Fibroblast of lung (primary cell): ENCODE measurements at regions not wholly inside any gene's neighbourhood (a gene's known extent, or its start where the extent isn't known, plus 50 kb on each side); places are given as distances from the start of the nearest gene placed in this dataset.

Experiments used
- DNase-seq, 2 donors: peaks; one replicate each; pipeline versions ENCODE4 v3.0.0 to v3.0.0-alpha.2; 2010; ENCODE audit warnings: low read depth in 2 of 2
- H2AFZ ChIP-seq: 2 replicates; pipeline ENCODE4 v1.5.1; 2012; ENCODE audit warnings: low read length, control low read depth, inconsistent platforms
- H3K27ac ChIP-seq: 2 replicates; pipeline ENCODE4 v1.5.1; 2011; ENCODE audit warnings: low read length, control low read depth; ENCODE audit not compliant: insufficient read depth
- H3K27me3 ChIP-seq: 2 replicates; pipeline ENCODE4 v1.5.1; 2011; ENCODE audit warnings: mild to moderate bottlenecking, low read length; ENCODE audit not compliant: control insufficient read depth, insufficient read depth
- H3K36me3 ChIP-seq: 2 replicates; pipeline ENCODE4 v1.5.1; 2011; ENCODE audit warnings: low read length; ENCODE audit not compliant: control insufficient read depth, insufficient read depth
- H3K4me1 ChIP-seq: 2 replicates; pipeline ENCODE4 v1.5.1; 2011; ENCODE audit warnings: low read length; ENCODE audit not compliant: control insufficient read depth, insufficient read depth; ENCODE audit errors: extremely low read depth
- H3K4me2 ChIP-seq: 2 replicates; pipeline ENCODE4 v1.5.1; 2011; ENCODE audit warnings: low read length, control low read depth; ENCODE audit not compliant: insufficient read depth; ENCODE audit errors: extremely low read depth
- H3K4me3 ChIP-seq, 4 experiments: fragments of 200-600 bp in 1 of 4; sonication (generic) in 1 of 4; replicated peaks in 1 of 4; 2 replicates each; pipeline ENCODE4 v1.5.1; 2011 to 2016; ENCODE audit warnings: low read length in 4 of 4, low read depth in 3 of 4, mild to moderate bottlenecking in 3 of 4, control low read depth in 2 of 4, inconsistent platforms in 1 of 4, mixed read lengths in 1 of 4; ENCODE audit not compliant: insufficient read depth in 1 of 4; ENCODE audit errors: control extremely low read depth in 1 of 4
- H3K79me2 ChIP-seq: 2 replicates; pipeline ENCODE4 v1.5.1; 2012; ENCODE audit warnings: mild to moderate bottlenecking, low read length, inconsistent platforms; ENCODE audit not compliant: control insufficient read depth, insufficient read depth
- H3K9ac ChIP-seq: 2 replicates; pipeline ENCODE4 v1.5.1; 2011; ENCODE audit warnings: mild to moderate bottlenecking, low read length, control low read depth; ENCODE audit not compliant: insufficient read depth
- H3K9me3 ChIP-seq: 2 replicates; pipeline ENCODE4 v1.5.1; 2012; ENCODE audit warnings: low read depth, low read length; ENCODE audit not compliant: control insufficient read depth, insufficient read depth
- H4K20me1 ChIP-seq: 2 replicates; pipeline ENCODE4 v1.5.1; 2011; ENCODE audit warnings: low read length; ENCODE audit not compliant: control insufficient read depth, insufficient read depth; ENCODE audit errors: extremely low read depth
- CTCF ChIP-seq, 2 donors: IDR thresholded peaks in 1 of 2; conservative IDR thresholded peaks in 1 of 2; 1 replicate in 1 of 2; 2 replicates in 1 of 2; pipeline ENCODE4 v1.5.1; 2011 to 2012; ENCODE audit warnings: low read length in 2 of 2, control low read depth in 1 of 2, inconsistent platforms in 1 of 2, low read depth in 1 of 2, mild to moderate bottlenecking in 1 of 2
- EZH2 ChIP-seq: IDR thresholded peaks from 2 replicates; pipeline ENCODE4 v1.5.1; 2012; ENCODE audit warnings: low read length, control low read depth, mild to moderate bottlenecking; ENCODE audit errors: missing control alignments

- no peaks in the 10 kb centered on the region for H3K36me3 ChIP-seq
- no peak overlapping the region for H2AFZ ChIP-seq
- H3K79me2 ChIP-seq, result no peaks in the 10 kb centered on the region
- H4K20me1 ChIP-seq, result no peaks in the 10 kb centered on the region
- no peaks in the 10 kb centered on the region for H3K9me3 ChIP-seq
- H3K27me3 ChIP-seq, result no peaks in the 10 kb centered on the region
- no peak overlapping the region for H3K4me2 ChIP-seq
- no peak overlapping the region for H3K4me3 ChIP-seq
- H3K9ac ChIP-seq, result no peak overlapping the region
- DNase-seq, result no peak
- TF ChIP-seq EZH2 (no peak), CTCF (conservative IDR thresholded peaks at IDR 0.05 in 1 of 2, IDR thresholded peaks at IDR 0.05 in 1 of 2; ENCODE audit: low read depth in 1 of 2, low read length in 2 of 2) (no peak)
- no peak overlapping the region for H3K27ac ChIP-seq
- peaks cover 2% of the 10 kb centered on the region for H3K4me1 ChIP-seq
Observed at GRCh38 chr4:144594471-144594986, 51.4 kb upstream of the HHIP start.

GRCh38 chr4:144595681-144596080, 50.3 kb upstream of the HHIP start:
- H3K9ac ChIP-seq, result no peak overlapping the region
- no peaks in the 10 kb centered on the region for H3K27me3 ChIP-seq
- no peaks in the 10 kb centered on the region for H3K9me3 ChIP-seq
- H3K4me1 ChIP-seq, result peaks cover 2% of the 10 kb centered on the region
- H3K4me2 ChIP-seq, result no peak overlapping the region
- DNase-seq, result no peak
- TF ChIP-seq CTCF (conservative IDR thresholded peaks at IDR 0.05 in 1 of 2, IDR thresholded peaks at IDR 0.05 in 1 of 2; ENCODE audit: low read depth in 1 of 2, low read length in 2 of 2) (no peak), EZH2 (no peak)
- H2AFZ ChIP-seq, result no peak overlapping the region
- H4K20me1 ChIP-seq, result no peaks in the 10 kb centered on the region
- H3K79me2 ChIP-seq, result no peaks in the 10 kb centered on the region
- no peaks in the 10 kb centered on the region for H3K36me3 ChIP-seq
- no peak overlapping the region for H3K27ac ChIP-seq
- no peak overlapping the region for H3K4me3 ChIP-seq
